GM18519 (cell line): ENCODE measurements at regions not wholly inside any gene's neighbourhood (a gene's known extent, or its start where the extent isn't known, plus 50 kb on each side); places are given as distances from the start of the nearest gene placed in this dataset.
"Not testable (repeated sequence)": the region's sequence is repeated elsewhere in the genome, so short reads cannot be mapped to it uniquely, and the experiment has no call there.

ENCODE experiments used
- ATAC-seq: cut with Tn5 transposase; IDR thresholded peaks from one replicate; pipeline ENCODE4 v1.9.1; 2021; ENCODE audit warnings: mild to moderate bottlenecking, moderate library complexity; ENCODE audit not compliant: unreplicated experiment, low FRiP score

DNA sequence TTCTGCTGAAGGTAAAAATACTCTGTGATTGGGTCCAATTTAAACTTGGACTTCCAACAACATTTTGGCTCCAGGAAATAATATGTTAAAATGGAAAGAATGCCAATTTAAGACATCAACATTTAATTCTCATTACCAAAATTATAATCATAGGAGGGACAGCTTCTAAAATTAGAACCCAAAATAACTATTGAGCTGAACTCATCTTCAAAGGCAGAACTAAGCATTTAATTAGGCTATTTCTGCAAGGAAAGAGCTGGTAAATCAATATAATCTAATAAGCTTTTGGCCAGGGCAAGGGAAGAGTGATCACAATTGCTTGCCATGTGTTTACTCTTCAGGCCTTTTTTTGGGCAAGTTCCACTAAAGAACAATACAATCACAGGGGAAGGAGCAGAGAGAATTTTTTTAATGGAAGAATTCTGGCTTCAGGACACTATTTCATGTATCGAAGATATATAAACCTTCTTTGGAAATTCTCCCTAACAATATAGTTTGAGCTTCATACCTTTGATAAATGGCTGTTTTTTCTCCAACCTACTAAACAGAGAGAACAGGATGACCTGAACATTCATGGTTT, 133.1 kb upstream of the PTBP2 start:
- ATAC-seq, result no peak

GRCh38 chr1:96595530-96595929, 126.1 kb upstream of the PTBP2 start:
- not testable (repeated sequence) for ATAC-seq

DNA sequence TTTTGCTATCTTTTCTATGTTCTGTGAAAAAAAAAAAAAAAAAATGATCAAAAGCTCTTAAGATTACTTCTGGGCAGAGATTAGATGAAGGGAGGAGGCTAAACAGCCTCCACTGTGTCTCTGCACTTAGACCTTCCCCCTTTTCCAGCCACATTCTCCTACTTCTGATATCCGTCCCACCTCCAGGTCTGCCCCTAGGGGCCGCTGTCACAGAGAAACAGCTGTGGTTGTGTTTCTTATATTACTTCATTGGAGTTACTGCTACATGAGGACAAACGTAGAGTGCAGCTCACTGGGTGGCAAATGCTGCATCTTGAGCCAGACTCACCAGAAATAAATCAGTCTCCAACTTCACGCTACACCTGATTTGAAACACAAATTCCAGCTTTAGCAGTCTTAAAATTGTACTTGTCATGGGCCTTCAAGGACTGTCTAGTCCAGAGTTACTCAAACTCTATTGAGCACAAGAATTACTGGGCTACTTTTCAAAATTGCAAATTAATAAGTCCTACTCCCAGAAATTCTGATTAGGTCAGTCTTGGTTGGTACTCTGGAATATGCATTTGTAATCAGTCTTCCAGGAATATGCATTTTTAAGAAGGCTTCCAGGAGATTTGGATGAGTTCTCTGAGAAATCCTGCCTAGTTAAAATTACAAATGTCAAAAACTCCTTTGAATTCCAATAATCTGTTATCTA, 125.2 kb upstream of the PTBP2 start:
- no peak for ATAC-seq

DNA sequence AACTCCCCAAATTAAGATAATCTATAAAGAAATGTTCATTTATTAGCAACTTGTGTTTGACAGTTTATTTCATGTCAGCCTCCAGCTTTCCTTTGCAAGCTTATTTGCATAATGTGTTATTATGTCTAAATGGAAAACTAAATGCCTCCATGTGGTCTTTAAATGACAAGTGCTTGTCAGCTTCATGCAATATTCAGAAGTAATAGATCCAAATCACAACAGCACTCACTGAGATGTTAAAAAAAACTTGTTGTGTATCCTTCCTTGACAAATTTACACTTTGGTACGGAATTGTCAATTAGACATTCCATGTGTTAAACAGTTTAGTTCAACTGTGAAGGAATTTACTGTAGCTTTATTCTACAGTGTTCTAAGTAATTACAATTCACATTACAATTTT, 124.4 kb upstream of the PTBP2 start:
- ATAC-seq, result no peak

DNA sequence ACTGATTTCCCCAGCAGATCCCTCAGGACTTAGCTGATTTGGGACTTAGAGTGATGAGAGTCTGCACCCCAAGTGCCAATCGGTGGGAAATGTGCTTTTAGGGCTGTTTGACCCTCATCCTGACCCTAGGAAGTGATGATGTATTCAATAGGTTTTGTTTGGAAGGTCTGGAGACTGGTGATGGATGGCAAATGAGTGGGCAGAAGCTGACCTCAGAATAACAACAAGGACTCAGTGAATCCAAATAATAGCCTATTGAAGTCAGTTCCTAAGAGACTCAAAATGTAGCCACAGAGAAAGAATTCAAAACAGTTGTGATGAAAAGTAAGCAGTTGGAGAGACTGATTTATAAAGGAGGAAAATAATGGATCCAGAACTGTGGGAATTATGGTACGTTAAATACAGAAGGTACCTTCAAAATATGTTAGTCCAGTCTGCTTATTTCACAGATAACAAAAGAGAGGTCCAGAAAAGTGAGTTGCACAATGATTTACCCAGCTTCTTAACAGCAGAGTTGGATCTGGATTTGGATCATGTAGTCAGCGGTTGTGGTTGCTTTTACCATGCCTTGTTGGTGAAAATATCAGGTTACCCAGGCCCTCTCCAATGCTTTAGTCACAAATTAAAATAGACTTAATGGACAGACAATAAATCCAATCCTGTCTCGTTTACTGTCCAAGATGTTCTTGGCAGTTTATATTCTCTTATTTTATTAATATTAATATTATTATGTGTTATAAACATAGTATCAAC, 123.0 kb upstream of the PTBP2 start:
- ATAC-seq, result no peak

DNA sequence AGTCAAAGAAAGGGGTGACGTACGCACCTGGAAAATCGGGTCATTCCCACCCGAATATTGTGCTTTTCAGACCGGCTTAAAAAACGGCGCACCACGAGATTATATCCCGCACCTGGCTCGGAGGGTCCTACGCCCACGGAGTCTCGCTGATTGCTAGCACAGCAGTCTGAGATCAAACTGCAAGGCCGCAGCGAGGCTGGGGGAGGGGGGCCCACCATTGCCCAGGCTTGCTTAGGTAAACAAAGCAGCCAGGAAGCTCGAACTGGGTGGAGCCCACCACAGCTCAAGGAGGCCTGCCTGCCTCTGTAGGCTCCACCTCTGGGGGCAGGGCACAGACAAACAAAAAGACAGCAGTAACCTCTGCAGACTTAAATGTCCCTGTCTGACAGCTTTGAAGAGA, 117.0 kb upstream of the PTBP2 start:
- not testable (repeated sequence) for ATAC-seq

- not testable (repeated sequence) for ATAC-seq
Measured at GRCh38 chr1:96617375-96617774, 104.2 kb upstream of the PTBP2 start.

GRCh38 chr1:96632045-96632664, 89.4 kb upstream of the PTBP2 start:
- ATAC-seq, result no peak

GRCh38 chr1:96633695-96634094, 87.9 kb upstream of the PTBP2 start:
- no peak for ATAC-seq

- no peak for ATAC-seq
Measured at GRCh38 chr1:96634883-96635282, 86.7 kb upstream of the PTBP2 start.

DNA sequence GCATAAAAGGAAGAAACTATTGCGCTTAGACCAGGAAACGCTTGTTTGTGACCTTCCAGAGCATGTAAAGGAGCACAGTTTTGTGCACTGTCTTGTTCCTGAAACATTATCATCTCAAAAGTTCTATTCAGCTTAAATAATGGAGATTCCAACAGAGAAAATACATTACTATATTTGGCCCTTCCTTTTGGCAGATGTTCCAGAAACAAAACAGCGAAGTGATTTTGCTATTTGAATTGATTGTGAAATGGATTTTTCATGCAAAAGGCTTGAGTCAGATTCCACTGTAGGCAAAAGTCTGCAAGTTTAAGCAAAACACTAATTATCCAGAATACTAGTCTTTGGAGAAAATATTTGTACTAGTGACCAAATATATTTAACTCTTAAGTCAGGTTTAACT, 80.3 kb upstream of the PTBP2 start:
- ATAC-seq, result no peak

GRCh38 chr1:96643519-96643918, 78.1 kb upstream of the PTBP2 start:
- ATAC-seq, result no peak

DNA sequence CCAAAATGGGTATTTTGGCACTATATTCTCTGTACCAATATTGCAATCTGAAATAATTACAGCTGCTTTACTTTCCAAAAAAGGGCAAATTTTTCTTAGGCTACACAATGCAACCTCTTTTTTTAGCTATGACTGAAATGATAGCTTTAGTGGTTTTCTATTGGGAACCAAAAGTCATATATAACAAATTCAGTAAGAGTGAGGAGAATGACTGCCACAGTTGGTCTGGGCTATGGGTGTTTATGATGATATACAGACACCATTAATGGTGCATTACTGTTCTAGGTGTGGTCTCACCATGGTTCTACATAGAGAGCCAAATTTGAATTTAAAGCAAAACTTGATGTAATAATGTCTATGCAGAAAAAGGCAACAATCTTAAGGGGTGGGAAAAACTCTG, 72.3 kb upstream of the PTBP2 start:
- ATAC-seq, result no peak

- ATAC-seq, result no peak
Measured at GRCh38 chr1:96651517-96651916, 70.1 kb upstream of the PTBP2 start.

DNA sequence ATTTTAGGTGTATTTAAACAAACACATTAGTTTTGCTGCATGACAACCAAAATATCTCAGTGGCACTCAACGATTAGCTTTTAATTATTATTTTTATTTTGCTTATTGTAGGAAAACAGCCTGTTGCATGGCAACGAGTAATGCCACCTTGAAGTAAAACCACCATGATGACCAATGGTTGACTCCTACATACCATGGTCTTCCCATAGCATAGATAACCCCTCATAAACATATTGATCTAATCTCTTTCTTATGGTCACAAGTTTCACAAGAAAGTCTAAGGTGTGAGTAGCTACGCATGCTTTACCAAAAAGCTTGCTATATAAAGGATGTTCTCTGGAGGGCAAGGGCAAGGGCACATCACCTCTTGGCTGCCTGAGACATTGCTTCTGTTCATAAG, 61.5 kb upstream of the PTBP2 start:
- no peak for ATAC-seq

GRCh38 chr1:96660503-96660902, 61.1 kb upstream of the PTBP2 start:
- no peak for ATAC-seq
